Suprapubic skin (tissue), 3 donors: ENCODE measurements at regions not wholly inside any gene's neighbourhood (a gene's known extent, or its start where the extent isn't known, plus 50 kb on each side); places are given as distances from the start of the nearest gene placed in this dataset.

ENCODE experiments used
- POLR2A ChIP-seq, 2 donors: fragments of 450-650 bp; IDR thresholded peaks; one replicate each; pipeline ENCODE4 v1.6.1; 2017; ENCODE audit warnings: antibody characterized with exemption in 2 of 2, mild to moderate bottlenecking in 2 of 2, moderate library complexity in 2 of 2
- TF ChIP-seq, protein P1 (sequence below), 2 donors: fragments of 200-600 bp in 1 of 2; fragments of 450-650 bp in 1 of 2; sonication (generic) in 1 of 2; IDR thresholded peaks; one replicate each; pipeline ENCODE4 v1.5.1; 2016 to 2019; ENCODE audit warnings: antibody characterized with exemption in 2 of 2, mild to moderate bottlenecking in 1 of 2, moderate library complexity in 1 of 2

DNA sequence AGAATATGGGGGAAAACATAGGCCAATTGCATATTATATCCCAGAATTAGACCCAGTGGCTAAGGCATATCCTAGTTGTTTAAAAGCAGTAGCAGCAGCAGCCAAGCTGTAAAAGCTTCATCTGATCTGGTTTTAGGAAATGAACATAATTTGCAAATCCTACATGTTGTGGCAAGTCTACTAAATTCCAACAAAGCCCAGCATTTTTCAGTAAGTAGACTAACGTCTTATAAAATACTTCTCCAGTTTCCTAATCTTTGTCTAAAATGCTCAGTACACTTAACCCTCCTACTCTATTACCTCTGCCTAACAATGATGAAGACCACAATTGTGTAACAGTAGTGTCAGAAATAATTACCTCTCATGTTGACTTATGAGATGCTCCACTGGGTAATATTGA, 70.9 kb upstream of the RERGL start:
- TF ChIP-seq, protein P1, sequence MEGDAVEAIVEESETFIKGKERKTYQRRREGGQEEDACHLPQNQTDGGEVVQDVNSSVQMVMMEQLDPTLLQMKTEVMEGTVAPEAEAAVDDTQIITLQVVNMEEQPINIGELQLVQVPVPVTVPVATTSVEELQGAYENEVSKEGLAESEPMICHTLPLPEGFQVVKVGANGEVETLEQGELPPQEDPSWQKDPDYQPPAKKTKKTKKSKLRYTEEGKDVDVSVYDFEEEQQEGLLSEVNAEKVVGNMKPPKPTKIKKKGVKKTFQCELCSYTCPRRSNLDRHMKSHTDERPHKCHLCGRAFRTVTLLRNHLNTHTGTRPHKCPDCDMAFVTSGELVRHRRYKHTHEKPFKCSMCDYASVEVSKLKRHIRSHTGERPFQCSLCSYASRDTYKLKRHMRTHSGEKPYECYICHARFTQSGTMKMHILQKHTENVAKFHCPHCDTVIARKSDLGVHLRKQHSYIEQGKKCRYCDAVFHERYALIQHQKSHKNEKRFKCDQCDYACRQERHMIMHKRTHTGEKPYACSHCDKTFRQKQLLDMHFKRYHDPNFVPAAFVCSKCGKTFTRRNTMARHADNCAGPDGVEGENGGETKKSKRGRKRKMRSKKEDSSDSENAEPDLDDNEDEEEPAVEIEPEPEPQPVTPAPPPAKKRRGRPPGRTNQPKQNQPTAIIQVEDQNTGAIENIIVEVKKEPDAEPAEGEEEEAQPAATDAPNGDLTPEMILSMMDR (IDR thresholded peaks at IDR 0.05): no peak
- no peak for TF ChIP-seq POLR2A (IDR thresholded peaks at IDR 0.05)
